SK-N-MC (cell line): ENCODE measurements at regions not wholly inside any gene's neighbourhood (a gene's known extent, or its start where the extent isn't known, plus 50 kb on each side); places are given as distances from the start of the nearest gene placed in this dataset.

ENCODE experiments used
- EZH2 ChIP-seq: fragments of 200-600 bp; sonication (generic); IDR thresholded peaks from one replicate; pipeline ENCODE4 v1.6.1; 2017; ENCODE audit warnings: antibody characterized with exemption
- FOXP2 ChIP-seq: optimal IDR thresholded peaks from 2 replicates; pipeline ENCODE3; 2011; ENCODE audit warnings: mild to moderate bottlenecking, moderate library complexity; ENCODE audit not compliant: insufficient read depth; ENCODE audit errors: extremely low read length, control extremely low read depth
- POLR2AphosphoS5 ChIP-seq: IDR thresholded peaks from 2 replicates; pipeline ENCODE4 v1.6.1; 2012; ENCODE audit warnings: mild to moderate bottlenecking, low read depth, low read length, borderline replicate concordance

- TF ChIP-seq EZH2 (no peak), POLR2AphosphoS5 (no peak), FOXP2 (no peak)
Observed at GRCh38 chr2:133794114-133794513, 225.9 kb upstream of the NCKAP5 start.
